GM06990 (cell line): ENCODE measurements at regions not wholly inside any gene's neighbourhood (a gene's known extent, or its start where the extent isn't known, plus 50 kb on each side); places are given as distances from the start of the nearest gene placed in this dataset.

Experiments
- DNase-seq: peaks from one replicate; pipeline ENCODE4 v3.0.0-alpha.2; 2011; ENCODE audit not compliant: insufficient read length; ENCODE audit errors: extremely low read depth
- H3K27me3 ChIP-seq: replicated peaks from 2 replicates; pipeline ENCODE4 v1.6.0; 2011; ENCODE audit warnings: low read length; ENCODE audit not compliant: control insufficient read depth, insufficient read depth
- H3K36me3 ChIP-seq: 2 replicates; pipeline ENCODE4 v1.5.1; 2011; ENCODE audit warnings: low read length; ENCODE audit not compliant: control insufficient read depth, insufficient read depth
- H3K4me3 ChIP-seq: replicated peaks from 2 replicates; pipeline ENCODE4 v1.5.1; 2011; ENCODE audit warnings: low read depth, mild to moderate bottlenecking, control low read depth, low read length
- TF ChIP-seq, protein P1 (sequence below): IDR thresholded peaks from 2 replicates; pipeline ENCODE4 v1.5.1; 2011; ENCODE audit warnings: low read length, control low read depth, mild to moderate bottlenecking, inconsistent platforms; ENCODE audit not compliant: insufficient read depth, poor library complexity, severe bottlenecking

DNA sequence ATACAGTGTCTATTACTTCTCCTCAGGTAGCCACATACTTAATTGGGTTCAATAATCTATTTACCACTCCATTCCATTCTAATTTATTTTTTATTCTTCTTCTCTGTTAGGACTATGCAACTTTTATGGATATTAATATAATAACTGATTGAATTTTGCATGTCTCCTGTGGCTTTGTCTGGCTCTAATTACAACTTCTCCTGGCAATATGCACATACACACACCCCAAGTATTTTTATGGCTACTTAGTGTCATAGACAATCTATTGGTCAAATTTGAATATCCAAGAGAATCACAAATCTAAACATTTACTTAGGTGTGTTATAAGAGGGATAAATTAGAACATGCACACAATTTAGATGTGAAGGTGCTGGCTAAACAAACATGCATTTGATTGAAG is 73.1 kb downstream of the BOD1L2 start:
- TF ChIP-seq, protein P1, sequence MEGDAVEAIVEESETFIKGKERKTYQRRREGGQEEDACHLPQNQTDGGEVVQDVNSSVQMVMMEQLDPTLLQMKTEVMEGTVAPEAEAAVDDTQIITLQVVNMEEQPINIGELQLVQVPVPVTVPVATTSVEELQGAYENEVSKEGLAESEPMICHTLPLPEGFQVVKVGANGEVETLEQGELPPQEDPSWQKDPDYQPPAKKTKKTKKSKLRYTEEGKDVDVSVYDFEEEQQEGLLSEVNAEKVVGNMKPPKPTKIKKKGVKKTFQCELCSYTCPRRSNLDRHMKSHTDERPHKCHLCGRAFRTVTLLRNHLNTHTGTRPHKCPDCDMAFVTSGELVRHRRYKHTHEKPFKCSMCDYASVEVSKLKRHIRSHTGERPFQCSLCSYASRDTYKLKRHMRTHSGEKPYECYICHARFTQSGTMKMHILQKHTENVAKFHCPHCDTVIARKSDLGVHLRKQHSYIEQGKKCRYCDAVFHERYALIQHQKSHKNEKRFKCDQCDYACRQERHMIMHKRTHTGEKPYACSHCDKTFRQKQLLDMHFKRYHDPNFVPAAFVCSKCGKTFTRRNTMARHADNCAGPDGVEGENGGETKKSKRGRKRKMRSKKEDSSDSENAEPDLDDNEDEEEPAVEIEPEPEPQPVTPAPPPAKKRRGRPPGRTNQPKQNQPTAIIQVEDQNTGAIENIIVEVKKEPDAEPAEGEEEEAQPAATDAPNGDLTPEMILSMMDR = no peak
- H3K27me3 ChIP-seq = no peaks in the 10 kb centered on the region; the same call in 1 of the 2 replicates
- H3K4me3 ChIP-seq = no peak overlapping the region
- no peaks in the 10 kb centered on the region for H3K36me3 ChIP-seq
- DNase-seq = no peak

DNA sequence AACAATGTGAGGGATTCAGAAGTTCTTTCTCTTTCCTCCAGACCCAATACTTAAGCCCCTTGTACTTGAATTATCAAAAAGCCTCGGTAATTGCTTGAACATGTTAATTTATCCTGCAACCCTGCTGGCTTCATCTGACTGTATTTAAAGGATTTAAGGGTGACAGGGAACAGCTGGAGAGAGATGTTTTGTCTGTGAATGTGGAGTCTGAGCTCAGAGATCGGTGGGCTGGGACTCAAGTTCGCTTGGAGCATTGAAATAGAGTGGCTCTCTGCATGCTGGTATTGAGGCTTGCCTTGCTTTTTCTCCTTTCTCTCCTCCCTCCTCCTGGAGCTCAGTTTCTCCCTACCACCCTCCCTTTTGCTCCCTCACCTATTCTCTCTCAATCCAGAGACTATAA is 73.6 kb downstream of the BOD1L2 start:
- no peak for DNase-seq
- Histone ChIP-seq H3K4me3 (no peak overlapping the region), H3K27me3 (no peaks in the 10 kb centered on the region; the same call in 1 of the 2 replicates), H3K36me3 (no peaks in the 10 kb centered on the region)
- TF ChIP-seq, protein P1 = no peak

DNA sequence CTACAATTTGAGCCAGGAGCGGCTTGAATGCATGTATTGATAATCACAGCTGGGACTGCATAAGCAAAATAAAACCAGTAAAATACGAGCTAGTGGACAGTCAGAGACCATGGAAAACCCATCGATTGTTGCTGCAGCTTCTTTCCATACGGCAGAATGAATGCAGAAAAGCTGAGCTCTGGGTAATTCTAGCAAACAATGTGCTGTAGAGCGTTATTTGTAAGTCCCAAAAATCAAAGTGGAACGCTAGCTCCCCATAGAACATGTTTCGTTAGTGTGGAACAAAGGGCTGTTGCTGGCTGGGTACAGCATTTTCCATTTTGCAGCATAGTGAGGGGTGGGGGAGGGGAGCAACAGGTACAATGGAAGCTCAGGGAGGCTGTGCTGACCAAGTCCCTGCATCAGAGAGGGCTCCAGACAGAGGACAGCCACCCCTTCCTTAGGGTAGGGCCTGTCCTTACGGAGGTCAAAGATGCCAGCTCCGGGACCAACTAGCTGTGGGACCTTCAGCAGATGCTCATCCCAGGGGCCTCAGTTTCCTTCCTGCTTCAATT is 74.1 kb downstream of the BOD1L2 start:
- Histone ChIP-seq H3K4me3 (no peak overlapping the region), H3K27me3 (no peaks in the 10 kb centered on the region; the same call in 1 of the 2 replicates), H3K36me3 (no peaks in the 10 kb centered on the region)
- DNase-seq = no peak
- TF ChIP-seq, protein P1 = no peak

DNA sequence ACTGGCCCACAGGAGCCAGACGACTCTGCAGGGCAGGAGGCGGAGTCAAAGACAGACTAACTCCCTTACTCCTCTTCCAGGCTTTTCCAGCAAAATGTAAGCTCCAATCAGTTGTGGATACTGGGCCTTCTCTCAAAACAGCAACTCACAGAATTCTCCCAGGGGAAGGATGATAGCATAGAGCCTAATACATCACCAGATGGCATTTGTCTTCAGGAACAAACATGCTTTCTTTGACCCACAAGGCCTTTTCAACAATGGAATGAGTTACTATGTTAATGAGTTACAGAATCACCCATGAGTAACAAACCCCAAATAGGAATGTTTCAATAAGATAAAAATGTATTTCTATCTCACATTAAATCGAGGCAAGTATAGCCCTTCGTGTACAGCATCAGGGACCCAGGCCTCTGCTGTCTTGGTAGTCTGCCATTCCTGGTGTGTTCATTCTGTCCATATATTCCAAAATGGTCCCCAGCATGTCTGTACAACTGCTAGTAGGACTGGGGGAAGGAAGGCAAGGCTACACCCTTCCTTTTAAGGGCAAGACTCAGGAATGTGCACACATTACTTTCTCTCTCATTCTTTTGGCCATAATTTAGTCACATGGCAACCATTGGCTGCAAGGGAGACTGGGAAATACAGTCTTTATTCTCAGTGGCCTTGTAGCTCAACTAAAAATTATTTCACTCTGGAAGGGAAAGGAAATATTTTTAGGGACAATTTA is 76.4 kb downstream of the BOD1L2 start:
- no peaks in the 10 kb centered on the region for H3K36me3 ChIP-seq
- DNase-seq = no peak
- H3K4me3 ChIP-seq = no peak overlapping the region
- no peaks in the 10 kb centered on the region; the same call in 1 of the 2 replicates for H3K27me3 ChIP-seq
- TF ChIP-seq, protein P1 = no peak

DNA sequence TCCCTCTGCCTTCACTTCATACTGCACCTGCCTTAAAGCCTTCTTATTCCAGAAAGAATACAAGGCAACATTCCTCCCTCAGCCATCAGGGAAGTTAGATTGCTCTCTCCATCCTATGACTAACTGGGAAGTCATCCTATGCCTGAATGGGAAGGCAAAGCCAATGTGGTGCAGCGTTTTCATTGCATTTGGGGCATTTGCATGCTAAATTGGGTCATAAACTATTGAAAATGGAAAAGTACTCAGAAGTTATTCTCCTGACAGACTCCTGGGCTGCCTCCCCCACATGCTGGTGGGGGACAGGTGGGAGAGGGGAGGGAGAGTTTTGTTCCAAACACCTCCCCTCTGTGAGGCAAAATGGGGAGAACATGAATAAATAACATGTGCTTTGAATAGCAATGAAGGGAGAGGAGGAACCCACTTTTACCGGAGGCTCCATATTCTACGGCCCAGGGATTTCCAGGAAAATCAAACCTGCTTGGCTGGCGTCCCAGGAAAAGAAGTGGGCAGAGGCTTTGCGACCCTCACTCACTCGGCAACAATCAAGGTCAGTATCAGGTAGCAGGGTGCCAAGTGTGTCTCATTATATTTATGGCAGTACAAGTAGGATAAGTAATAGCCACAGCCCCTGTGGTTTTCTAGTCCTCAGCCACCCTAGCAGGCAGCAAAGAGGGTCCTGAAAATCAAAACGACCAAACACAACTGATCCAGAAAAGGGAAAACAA is 84.1 kb downstream of the BOD1L2 start:
- DNase-seq = no peak
- H3K4me3 ChIP-seq = no peak overlapping the region
- no peaks in the 10 kb centered on the region for H3K36me3 ChIP-seq
- TF ChIP-seq, protein P1 = no peak
- no peaks in the 10 kb centered on the region; the same call in 1 of the 2 replicates for H3K27me3 ChIP-seq
